HG02642 (cell line): ENCODE measurements at regions not wholly inside any gene's neighbourhood (a gene's known extent, or its start where the extent isn't known, plus 50 kb on each side); places are given as distances from the start of the nearest gene placed in this dataset.
"Not testable (repeated sequence)": the region's sequence is repeated elsewhere in the genome, so short reads cannot be mapped to it uniquely, and the experiment has no call there.

Source experiments
- ATAC-seq: cut with Tn5 transposase; IDR thresholded peaks from one replicate; pipeline ENCODE4 v1.9.1; 2021; ENCODE audit warnings: mild to moderate bottlenecking; ENCODE audit not compliant: unreplicated experiment, poor library complexity

DNA sequence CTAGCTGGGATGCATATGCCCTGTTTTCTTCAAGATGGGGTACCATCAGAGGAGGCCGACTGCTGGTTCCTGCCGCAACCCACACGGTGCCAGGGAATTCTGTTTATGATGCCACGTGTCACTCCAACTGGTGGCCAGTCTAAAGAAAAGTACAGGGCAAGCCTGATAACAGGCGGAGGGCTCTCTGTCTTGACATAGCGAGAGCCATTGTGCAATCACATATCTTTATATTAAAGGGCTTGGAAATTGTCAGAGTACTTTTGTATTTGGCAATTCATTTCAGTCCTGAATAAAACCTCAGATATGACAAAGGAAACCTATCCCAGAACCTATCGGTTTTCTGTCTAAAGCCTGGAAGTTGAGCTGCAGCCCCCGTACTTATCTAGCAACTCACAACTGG is 768.4 kb downstream of the TDRD15 start:
- no peak for ATAC-seq

DNA sequence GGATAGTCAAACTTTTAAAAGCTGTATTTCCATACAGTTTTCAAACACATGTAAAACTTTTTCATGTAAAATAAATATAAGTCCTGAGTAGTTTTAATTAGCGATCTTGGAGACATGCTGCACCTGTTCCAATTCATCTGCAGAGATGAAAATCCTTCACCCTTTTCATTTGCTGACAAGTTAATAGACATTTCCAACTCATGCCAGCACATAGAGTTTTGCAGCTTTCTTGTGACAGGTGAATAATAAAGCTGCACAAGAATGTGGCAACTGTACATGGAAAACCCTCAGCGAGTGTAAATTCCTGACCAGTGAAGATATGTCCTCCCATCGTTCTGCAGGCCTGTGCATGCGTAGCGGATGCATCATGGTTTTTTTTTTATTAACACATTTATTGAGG is 771.4 kb downstream of the TDRD15 start:
- no peak for ATAC-seq

DNA sequence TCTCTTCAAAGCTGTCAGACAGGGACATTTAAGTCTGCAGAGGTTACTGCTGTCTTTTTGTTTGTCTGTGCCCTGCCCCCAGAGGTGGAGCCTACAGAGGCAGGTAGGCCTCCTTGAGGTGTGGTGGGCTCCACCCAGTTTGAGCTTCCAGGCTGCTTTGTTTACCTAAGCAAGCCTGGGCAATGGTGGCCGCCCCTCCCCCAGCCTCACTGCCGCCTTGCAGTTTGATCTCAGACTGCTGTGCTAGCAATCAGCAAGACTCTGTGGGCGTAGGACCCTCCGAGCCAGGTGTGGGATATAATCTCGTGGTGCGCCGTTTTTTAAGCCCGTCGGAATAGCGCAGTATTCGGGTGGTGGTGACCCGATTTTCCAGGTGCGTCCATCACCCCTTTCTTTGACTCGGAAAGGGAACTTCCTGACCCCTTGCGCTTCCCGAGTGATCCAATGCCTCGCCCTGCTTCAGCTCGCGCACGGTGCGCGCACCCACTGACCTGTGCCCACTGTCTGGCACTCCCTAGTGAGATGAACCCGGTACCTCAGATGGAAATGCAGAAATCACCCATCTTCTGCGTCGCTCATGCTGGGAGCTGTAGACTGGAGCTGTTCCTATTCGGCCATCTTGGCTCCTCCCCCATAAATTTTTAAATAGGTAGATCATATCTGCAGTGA is 785.1 kb downstream of the TDRD15 start:
- ATAC-seq, result not testable (repeated sequence)

DNA sequence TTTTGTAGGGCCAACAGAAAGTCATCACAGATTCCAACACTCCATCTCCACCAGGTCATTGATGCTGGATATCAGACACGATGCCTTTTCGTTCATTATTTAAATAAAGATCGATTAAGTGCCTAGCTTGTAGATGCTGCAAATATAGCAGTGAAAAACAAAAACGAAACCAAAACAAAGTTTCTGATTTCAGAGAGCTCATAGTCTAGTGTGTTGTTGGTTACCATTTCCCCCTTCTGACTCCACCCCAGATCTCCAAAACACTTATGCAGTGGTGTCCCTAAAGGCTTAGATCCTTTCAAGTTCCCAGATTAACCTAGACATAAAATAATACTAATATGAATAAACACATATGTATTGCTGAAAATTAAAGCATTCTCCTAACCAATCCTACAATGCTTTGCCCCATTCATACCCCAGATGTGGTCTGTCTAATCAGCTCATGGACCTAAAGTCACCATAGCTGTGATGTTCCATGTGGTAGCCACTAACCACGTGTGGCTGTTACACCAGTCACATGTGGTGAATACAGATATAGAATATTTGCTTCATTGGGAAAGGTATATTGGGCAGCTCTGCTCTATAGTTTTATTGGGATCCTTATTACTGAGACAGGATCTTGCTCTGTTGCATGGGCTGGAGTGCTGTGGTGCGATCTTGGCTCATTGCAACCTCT is 787.2 kb downstream of the TDRD15 start:
- ATAC-seq, result no peak

DNA sequence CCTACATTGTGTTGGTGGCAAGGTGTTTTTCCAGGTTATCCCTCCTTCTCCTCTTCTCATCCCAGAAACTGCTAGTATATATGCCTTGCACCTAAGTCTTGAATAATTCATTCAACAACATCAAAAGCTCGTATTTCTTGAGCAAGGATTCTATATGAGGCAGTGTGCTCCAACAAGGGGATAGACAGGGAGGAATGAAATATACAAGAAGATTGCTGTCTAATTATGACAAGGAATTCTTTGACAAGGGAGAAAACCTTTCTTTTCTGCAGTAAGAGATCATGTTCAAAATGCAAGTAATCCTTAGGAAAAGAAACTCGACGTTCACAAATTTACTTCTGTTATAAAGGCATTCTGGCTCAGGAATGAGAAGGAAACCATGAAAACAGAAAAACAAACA is 788.6 kb downstream of the TDRD15 start:
- no peak for ATAC-seq

DNA sequence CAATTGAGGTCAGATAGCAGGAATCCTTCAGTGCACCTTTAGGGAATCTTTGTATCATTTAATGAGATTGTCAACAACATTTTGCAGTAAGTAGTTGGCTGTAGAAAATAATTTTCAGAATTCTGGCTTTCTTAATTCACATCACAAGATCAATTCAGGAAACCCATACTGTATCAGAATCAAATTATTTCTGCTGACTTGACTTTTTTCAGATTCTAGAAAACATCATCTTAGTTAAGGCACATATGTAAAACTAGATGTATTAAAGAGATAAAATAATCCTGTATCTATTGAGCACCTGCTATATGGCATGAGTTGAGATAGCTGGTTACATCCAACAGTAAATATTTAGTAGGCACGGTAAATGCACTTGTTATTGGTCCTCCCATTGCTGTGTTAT is 791.4 kb downstream of the TDRD15 start:
- no peak for ATAC-seq

DNA sequence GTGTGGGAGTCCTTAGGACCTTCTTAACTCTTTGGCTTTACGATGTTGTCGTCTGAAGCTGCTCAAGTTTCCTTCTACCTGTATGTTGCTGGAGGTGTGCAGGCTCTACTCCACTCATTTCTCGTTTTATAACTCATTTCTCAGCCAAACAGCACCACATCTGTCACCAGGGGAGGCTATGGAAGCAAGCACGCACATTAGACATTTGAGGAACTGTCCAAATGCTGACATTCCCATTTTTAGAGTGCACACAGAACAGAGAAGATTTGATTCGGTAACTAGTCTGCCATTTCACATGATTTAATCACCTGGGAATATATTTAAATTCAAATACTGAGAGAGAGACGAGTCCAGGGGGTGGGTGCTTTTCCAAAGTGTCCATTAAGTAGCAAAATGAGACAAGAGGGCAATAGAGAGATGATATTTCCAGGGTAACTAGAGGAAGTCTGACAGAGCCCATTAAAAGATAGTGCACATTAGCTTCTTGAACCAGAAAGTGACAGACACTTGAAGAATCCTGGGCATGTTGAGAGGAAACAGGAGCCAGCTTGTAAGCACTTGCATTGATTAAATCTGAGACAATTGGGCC is 793.3 kb downstream of the TDRD15 start:
- ATAC-seq, result no peak

DNA sequence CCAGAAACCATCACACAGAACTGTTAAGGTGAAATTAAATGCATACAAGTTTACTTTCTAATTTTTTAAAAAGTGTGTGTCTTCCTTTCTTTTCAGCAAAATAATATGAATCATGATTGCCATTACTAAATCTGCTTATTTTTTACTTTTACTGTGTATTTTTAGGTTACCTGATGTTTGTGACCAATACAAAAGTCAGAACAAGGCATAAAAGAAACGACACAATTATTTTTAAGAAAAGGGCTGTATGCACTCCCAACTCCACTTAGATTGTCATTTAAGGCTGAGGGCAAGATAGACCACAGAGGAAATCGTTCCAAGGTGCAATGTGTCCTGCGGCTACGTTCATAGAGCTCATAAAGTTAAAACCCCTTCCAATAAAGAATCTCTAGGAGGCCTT is 797.0 kb downstream of the TDRD15 start:
- no peak for ATAC-seq

DNA sequence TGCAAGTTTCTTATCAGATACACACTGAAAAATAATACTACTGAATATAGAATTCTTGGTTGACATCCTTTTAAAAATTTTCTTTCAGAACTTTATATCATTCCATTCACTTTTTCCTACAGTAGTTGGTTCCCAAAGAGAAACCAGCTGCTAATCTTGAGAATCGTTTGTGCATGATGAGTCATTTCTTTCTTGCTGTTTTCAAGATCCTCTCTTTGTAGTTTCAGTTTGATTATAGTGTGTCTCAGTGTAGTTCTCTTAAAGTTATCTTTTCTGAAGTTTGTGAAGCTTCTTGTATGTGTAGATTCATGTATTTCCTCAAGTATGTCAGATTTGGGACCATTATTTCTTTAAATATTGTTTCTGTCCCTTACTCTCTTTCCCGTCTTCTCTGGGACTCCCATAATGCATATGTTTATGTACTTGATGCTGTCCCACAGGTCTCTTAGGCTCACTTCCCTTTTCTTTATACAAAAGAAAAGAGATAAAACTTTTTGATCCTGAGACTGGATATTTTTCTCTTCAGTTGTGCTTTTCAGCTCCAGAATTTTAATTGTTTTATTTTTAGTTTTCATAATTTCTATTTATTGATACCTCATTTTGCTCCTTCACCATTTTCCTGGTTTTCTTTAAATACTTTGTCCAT is 801.0 kb downstream of the TDRD15 start:
- no peak for ATAC-seq

DNA sequence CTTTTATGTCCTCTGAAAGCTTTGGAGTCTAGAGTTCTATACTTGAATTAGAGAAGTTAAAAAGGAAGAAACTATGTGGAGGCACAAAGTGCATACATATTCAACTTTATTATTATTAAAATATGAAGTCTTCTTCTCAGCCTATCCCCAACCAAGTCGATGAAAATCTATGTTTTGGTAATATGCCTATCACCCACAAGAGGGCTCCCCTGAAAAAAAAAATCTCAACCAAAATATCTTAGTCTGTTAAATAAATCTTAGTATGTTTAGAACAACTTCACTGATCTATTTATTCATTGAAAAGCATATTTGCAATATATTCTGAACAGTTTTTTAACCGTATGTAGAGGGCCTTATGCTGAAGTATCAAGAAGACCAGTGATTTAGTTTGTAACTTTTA is 804.5 kb downstream of the TDRD15 start:
- ATAC-seq, result no peak

DNA sequence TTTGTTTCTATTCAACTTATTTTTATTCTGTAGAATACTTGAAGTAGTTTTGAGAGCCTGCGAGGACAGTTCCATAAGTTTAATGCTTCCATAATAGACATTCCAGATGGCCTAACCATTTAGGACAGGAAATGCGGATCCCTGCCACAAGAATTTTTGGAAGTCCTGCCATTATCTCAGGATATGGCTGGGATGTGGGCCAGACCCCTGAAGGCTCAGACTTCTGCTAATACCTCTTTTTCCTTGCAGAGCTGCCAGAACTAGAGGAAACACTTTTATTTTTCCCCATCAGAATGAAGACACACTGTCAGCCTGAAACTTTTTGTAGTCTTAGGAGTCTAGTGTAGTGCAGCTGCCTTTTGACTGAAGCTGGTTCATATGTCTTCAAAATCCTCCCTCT is 806.5 kb downstream of the TDRD15 start:
- no peak for ATAC-seq

DNA sequence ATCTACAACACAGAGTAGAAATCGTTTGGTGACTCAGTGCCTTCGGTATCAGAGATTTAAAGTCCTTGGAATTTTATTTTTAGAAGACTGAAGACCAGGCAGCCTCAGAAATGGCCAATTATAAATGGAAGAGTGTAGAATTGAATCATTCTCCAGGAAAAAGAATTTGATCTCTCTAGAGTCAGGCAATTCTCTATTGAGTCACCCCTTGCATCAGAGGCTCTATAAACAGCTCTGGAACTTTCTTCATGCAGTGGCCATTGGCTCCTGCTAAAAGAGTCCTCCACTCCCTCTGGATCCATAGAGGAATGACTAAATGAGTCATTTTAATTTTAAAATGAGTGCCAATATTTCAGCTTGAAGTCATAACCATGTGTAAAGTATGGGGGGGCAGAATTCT is 816.2 kb downstream of the TDRD15 start:
- no peak for ATAC-seq

DNA sequence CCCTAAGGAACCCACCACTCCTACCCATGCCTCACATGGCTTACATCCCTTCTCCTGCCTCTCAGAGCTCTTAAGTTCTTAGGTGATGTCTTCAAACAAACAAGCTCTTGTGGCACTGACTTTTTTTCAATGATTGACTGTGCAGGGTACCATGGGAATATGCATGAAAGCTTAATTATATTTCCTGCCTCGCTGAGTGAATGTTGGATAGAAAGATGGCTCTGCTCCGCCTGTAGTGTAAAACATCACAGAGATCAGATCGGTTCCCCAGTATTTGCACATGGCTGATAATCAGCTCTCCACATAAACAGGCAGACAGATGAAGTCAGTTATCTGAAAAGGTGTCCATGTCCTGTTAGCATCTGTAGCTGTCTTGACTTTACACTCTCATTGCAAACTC is 820.8 kb downstream of the TDRD15 start:
- no peak for ATAC-seq

DNA sequence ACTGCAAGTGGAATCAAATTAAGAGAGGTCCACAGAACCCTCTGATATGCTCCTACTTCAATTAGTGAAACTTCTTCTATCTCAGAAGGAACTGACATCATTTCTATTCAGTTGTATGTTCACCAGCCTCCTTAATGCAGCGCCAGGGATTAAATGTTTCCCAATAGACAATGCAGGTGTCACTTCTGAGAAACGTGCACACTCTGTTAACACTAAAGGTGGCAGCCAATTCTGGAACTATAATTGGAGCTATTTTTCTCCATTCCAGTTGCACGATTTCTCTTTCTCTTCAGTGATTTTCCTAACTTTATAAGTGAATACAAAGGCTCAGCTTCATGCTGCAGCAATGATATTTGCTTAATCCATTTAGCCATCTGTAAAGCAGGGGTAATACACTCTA is 821.9 kb downstream of the TDRD15 start:
- no peak for ATAC-seq

DNA sequence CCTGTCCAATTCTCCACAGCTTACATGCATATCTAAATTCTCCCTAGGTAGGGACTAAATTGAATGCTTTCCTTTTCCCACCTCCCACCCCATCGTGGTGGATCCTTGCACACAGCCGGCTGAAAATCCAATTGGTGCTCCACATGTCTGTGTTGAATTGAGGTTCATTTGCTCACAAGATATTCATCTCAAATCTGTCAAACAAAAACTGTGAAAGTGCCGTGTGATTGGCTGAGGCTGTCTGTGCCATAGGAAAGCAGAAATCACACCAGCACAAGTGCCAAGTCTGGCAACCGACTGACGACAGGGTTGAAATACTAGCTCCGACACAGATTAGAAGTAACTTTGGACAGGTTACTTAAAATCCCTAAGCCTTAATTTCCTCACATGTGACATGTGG is 823.3 kb downstream of the TDRD15 start:
- ATAC-seq, result no peak

DNA sequence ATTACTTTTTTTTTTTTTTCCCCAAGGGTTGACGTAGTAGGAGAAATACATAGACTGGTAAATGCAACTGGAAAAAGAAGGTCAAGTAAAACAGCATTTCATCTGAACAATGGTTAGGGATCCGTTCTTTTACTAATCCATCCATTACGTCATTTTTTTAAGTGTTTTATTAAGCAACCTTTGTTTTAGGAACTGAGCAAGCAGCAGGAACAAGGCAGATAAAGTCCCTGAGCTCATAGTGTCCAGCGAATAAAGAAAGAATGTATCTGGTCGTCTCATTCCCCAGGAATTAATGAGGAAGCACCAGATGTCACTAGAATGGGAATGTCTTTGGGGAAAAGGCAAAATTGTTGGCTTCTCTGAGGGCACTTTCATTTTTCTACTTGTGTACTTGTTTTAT is 842.4 kb downstream of the TDRD15 start:
- ATAC-seq, result no peak

DNA sequence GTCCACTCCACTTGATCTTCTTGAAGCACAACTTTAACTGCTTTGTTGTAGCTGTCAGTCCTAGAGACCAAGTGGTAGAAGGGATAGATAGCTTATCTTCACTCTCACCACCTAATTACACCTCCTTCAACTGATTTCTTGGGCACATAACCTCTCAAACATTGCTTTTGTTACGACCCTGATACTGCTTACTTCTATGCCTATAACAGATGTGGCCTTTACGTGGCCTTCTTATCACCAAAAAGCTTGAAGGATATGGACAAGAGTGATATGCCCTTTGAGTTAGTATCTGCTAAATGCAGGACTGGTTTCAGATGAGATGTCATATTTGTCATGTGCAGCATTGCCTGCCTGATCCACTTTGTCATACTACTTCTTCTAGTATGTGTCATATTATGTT is 847.2 kb downstream of the TDRD15 start:
- no peak for ATAC-seq

DNA sequence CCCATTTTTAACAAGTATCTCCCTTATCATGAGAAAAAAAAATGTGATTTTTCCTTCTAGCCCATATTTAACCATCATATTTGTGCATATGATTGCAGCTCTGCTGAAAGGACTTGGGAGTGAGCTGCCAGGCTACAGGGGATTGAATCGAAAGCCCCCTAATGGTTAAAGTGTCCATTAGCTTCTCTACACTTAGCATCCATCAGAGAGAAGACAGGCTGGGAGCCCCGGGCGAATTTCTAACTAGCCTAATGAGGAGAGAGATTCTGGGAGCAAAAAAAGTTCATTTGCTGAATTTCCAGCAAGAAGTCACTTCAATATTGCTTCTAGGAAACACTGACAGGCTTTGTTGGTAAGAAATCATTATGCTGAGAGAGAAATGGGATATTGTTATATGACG is 848.8 kb downstream of the TDRD15 start:
- ATAC-seq, result no peak

DNA sequence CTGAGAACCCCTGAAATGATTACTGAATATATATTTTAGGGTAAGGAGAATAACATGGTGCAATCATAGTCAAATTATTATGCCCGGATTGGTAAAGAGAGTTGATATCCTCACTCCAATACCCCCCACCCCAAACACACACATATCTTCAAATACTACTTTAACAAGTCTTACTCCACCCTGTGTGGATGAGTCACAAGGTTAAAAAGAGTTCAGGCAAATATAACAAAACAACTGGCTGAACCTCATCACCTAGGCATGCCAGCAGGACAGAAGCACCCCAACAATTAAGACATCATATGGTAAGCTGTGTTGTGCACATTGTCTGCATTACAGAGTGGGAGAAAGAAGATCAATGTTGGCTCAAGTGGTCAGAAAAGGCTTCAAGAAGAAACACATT is 857.4 kb downstream of the TDRD15 start:
- no peak for ATAC-seq

DNA sequence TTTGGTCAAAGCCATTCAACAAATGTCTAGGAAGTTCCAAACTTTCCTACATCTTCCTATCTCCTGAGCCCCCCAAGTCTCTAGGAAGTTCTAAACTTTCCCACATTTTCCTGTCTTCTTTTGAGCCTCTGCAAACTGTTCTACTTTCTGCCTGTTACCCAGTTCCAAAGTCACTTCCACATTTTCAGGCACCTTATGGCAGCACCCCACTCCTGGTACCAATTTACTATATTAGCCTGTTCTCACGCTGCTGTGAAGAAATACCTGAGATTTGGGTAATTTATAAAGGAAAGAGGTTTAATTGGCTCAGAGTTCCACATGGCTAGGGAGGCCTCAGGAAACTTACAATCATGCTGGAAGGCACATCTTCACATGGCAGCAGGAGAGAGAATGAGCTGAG is 869.2 kb downstream of the TDRD15 start:
- ATAC-seq, result no peak

DNA sequence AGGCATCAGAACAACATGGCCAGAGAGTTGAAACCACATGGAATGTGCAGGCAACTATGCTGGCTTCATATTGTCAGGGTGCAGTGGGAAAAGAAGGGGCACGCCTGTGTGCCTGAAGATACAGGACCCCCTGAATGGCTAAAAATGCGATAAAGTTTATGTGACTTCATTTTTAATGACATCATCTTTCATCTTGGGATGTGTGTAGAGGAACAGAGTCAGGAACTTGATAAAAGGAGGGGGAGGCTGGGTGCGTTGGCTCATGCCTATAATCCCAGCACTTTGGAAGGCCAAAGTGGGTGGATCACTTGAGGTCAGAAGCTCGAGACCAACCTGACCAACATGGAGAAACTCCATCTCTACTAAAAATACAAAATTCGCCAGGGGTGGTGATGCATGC is 872.6 kb downstream of the TDRD15 start:
- ATAC-seq, result no peak

DNA sequence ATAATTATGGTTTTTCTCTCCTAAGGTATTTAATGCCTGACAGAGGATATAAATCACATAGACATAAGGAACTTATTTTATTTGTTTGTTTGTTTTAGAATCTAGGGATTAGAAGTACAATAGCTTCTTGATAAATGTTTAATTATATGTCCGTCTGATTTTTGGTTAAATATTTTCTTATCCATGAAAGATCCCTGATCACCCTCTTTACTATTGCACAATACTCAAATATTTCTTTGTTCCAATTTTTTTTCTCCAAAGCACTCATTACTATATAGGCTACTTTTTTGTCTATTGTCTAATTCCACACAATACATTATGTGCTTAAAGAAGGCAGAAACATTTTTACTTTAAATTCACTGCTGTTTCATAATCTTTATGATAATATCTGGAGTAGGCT is 875.8 kb downstream of the TDRD15 start:
- no peak for ATAC-seq
